HG03064 (cell line): ENCODE measurements at regions not wholly inside any gene's neighbourhood (a gene's known extent, or its start where the extent isn't known, plus 50 kb on each side); places are given as distances from the start of the nearest gene placed in this dataset.

ENCODE experiments used
- ATAC-seq: cut with Tn5 transposase; IDR thresholded peaks from one replicate; pipeline ENCODE4 v1.9.1; 2021; ENCODE audit warnings: low read depth; ENCODE audit not compliant: unreplicated experiment

DNA sequence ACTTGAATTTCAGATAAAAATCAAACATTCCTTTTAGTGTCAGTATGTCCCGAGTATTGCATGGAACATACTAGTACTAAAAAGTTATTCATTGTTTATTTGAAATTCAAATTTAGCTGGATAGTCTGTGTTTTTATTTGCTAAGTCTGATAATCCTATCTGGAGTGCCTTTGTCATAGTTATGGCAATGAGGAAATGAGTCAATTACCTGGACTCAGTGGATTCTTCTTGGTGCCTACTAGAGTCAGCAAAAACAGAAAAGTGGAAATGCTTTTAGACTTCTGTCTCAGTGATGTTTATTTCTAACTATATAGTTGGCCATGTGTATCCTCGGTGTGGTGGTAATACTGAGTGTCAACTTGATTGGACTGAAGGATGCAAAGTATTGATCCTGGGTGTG is 121.3 kb upstream of the EEF1E1 start:
- ATAC-seq: no peak

DNA sequence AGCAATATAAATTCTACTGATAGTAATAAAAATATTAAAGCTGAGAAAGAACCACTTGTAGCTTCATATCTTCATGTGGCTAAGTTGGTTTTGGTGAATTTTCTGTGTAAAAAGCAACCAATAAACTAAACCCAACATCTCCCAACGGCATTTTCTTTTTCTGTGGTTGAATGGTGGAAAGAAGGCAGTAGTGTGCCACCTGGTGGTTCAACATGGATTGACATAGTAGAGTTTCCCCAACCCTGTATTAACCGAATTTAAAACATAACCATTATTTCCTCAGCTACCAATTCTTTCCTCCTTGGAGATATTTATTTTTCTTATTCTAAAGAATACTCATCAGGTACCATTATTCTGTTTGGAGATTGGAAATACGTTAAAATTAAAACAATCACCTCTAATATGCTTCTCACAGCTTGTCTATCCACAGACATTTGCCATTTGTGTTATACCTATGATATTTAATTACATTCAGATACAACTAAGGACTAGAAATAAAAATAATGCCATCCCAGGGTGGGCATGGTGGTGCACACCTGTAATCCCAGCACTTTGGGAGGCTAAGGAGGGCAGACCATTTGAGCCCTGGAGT is 117.1 kb upstream of the EEF1E1 start:
- ATAC-seq: peak; percentile 70

DNA sequence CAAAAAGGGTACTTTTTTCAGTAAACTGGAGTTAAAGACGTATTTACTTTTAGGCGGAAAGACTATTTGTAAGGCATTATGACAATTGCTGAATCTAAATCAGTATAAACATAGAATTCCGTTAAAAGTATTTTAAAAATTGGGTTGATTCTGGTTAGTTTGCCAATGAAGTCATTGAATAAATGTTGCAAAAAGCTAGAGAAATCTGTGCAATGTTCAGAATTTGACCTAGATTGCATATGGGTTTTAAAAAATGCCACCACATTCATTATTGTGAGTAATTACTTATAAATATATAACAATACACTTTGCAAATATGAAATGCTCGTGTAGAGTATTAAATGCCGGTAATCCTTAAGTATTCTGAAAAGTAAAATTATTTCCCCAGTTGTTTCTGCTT is 116.5 kb upstream of the EEF1E1 start:
- no peak for ATAC-seq

DNA sequence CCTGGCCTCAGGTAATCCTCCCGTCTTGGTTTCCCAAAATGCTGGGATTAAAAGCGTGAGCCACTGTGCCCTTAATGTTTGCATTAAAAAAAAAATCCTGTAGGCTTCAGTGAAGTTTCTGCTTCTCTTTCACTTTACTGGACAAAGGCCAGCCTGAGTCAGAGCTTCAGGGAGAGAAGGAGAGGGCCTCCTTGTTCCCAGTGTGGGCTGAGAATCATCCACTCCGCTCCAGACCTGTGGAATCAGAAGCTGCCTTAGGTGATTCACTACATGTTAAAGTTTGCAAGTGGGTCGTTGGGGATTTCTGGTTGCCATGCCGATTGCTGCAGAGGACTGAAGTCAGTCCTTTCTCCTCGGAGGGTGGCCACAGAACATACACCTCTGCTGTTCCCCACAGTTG is 113.3 kb upstream of the EEF1E1 start:
- ATAC-seq: no peak

DNA sequence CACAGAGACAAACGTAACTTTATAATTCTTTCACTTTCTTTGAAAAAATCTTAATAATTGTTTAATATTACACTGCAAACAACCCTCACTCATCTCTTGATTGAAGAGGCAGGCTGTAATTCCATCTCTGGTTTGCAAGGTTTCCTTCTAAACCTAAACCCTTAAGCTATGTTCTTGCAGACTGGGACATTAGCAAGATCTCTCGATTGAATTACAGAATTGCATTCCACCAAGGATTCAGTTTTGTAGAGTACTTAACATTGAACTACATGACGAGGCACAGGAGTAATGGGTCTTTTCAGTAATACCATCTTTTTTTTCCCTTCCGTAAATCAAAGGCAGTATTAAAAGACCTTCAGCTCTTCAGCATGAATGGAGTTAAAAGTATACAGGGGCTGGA is 111.6 kb upstream of the EEF1E1 start:
- ATAC-seq: no peak

DNA sequence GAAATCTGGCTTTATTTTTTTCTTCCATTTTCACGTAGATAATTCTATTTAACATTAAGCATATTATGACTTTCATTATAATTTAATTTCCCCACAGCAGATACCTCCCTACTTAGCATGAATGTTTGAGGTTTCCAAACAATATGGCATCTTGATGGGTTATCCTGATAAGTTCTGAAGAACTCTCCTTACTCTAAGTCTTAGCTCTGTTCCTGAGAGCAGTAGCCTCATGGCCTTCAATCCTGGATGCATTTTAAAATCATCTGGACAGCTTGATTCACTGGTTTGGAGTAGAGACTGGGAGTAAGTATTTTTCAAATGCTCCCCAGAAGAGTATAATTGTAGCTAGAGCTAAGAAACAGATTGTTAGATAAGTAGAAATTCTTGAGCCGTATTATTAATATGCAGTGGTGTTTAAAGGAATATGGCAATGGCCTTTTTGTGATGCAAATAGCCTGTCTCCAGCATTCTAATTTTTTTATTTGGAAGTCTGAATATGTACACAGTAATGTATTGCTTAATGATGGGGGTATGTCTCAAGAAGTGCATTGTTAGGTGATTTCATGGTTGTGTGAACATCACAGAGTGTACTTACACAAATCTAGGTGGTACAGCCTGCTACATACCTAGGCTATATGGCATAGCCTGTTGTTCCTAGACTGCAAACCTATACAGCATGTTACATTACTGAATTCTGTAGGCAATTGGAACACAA is 110.5 kb upstream of the EEF1E1 start:
- no peak for ATAC-seq

DNA sequence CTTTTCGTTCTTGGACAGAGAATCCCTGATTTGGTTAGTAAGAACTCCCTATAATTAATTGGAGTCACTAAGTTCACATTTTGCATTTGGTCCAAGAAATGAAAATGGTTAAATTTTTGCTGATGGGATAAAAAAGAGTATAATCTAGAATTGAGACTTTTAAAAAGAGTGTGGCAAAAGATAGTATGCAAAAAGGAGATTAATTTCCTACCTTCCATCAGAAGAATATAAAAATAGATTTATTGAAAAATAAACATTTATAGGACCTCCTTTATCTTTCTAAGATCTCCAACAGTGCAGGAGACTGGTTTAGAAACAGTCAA is 105.5 kb upstream of the EEF1E1 start:
- ATAC-seq: no peak

DNA sequence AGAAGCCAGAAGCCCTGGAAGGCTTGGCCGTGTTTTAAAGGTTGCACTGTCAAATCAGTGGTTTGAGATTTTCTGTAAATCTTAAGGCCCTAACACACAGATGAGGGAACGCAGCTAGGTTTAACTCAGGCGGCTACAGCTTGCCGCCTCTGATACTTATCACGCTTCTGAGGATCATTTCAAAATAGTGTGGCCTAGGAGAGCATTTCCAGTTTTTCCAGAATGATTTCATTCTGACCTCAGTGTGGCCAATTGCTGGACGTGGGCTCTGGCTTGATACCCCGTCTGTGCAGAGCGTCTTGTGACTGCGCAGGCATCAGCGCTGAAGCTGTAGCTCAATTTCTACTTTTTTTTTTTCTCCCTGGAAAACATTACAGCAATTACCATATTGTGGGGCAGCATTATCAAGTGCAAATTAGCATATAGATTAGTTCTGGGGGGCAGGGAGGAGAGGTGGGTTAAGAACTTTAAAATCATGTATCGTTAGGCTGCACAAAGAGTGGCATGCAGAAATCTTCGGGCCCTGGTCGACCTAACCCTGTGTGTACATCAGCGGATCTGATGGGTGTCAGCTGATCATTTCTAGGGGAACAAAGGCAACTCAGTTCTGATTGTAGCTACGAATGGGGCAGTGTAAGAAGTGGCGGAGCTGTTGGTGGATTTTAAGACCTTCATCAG is 105.0 kb upstream of the EEF1E1 start:
- ATAC-seq: no peak

DNA sequence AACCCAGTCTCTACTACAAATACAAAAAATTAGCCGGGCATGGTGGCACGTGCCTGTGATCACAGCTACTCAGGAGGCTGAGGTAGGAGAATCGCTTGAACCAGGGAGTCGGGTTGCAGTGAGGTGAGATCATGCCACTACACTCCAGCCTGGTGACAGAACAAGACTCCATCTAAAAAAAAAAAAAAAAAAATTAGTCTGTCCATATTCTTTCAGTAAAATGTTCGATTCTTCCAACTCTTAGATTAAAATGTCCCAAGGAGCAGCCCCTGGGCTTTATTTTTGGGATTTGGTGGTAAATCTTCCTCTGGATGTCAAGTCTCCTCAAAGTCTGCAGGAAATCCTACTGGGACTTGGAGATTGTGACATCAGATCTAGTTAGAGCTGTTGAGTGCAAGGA is 101.0 kb upstream of the EEF1E1 start:
- ATAC-seq: no peak

DNA sequence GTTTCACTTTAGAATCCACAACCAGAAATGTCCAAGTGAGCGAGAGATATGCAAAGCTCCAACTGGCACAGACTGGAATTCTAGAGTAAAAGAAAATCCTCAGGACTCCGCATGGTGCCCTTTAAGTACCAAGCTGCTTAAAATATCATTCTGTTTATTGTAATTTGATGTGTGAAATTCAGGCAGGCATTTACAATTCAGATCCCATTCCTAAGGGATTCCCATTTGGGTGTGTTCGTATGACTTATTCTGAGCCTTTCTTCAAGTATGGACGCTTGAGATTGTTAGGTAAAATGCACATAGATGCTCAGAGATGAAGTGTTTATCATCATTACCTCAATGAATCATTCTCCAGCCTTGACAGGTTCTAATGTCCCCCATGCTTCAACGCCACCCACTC is 99.3 kb upstream of the EEF1E1 start:
- ATAC-seq: no peak

DNA sequence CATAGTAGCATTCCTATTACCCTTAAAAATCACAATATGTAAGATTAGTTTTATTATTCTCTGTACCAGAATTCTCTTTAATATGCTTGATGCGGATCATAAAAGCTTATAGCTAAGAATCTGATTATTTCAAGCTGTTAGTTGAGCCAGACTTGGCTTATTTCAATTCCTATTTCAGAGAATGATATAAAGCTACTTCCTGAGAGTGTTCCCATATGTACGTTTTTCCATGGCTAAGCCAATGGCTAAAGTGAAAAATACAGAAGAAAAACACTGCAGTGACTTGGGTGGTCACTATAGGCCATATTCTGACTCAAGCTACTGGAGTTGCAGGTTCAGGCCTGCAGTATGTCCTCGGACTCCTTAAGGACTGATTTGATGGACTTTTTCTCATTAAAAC is 97.9 kb upstream of the EEF1E1 start:
- ATAC-seq: no peak

DNA sequence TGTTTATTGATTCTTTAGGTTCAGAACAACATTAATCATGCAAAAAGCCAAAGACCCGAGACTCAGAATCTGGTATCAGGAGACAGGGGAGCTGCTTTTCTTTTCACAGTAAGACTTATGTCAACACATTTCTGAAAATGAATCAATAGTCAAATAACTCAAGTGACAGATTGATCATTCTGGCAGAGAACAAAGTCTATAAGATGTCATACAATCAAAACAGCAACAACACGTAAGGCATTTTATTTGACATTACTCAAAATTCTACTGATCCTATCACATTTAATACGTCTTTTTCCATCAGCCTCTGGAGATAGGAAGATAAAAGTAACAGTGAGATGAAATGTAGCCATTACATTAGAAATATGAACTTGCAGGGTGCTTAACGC is 93.4 kb upstream of the EEF1E1 start:
- ATAC-seq: no peak

DNA sequence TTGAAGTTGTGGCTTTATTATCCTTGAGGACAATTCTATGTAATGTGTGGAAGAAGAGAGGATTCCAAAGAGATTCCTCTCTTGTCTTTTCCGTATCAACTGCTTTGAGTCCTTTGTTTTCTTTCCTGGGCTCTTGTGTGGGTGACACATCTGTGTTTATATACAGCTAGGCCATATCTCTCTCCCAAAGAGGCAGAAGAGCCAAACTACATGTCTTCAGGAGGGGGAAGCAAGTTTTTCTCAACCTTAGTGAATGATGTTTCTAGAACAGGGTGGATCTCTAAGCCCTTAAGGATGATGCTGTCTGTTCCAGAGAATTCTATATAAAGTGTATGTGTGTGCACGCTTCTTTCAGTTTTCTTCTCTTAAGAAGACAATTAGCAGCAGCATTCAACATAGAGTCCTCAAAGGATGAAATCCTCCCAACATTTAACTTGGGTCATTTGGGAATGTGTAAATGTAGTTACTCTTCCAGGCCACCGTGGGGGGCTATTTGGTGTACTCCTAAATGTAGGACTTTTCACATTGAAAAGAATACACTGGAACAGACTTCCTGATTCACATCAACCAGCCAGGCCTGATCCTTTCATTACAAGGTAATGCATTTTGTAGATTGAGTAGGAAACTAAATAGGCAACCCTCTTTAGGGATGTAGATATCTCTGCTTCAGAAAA is 92.8 kb upstream of the EEF1E1 start:
- no peak for ATAC-seq

DNA sequence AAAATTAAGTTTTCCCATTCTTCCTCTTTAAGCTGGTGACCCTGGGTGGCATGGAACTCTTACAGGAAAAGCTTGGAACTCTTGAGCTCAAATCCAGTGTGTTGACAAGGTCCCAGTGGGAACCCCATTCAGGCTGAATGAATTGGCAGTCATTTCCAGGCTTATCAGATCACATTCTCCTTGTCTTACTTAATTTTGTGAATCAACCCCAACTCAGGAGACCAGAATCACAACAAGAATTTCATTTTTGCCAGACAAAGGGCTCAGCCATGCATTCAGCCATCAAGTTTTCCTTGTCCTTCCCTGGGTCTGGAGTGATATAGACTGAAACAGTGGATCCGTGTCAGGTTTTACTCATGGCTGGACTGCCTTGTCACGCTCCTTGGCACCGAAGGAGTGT is 92.1 kb upstream of the EEF1E1 start:
- ATAC-seq: no peak

DNA sequence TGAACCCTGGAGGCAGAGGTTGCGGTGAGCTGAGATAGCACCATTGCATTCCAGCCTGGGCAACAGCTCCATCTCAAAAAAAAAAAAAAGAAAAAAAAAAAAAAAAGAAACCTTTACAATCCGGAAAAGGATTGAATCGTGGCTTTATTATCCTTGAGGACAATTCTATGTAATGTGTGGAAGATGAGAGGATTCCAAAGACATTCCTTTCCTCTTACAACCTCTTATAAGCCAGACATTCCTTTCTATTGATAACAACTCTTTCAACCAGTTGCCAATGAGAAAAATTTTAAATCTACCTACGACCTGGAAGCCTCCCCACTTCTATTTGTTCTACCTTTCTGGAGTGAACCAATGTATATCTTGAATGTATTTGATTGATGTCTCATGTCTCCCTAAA is 91.2 kb upstream of the EEF1E1 start:
- ATAC-seq: no peak

DNA sequence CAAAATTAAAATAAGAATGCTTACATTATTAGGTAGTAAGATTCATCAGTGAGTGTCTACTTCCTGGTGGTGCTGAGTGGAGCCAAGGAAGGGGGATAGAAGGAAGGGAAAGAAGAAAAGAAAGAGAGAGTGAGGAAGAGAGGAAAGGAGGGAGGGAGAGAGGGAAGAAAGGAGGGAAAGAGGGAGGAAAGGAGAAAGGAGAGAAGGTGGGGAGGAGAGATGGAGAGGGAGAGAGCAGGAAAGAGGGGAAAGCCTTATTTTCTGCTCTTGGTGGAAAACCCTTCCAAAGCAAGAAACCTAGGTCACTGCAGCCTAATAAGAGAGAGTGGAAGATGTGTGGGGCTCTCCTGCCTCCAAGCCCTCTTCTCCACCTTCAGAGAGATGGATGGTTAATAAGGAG is 90.2 kb upstream of the EEF1E1 start:
- ATAC-seq: no peak

DNA sequence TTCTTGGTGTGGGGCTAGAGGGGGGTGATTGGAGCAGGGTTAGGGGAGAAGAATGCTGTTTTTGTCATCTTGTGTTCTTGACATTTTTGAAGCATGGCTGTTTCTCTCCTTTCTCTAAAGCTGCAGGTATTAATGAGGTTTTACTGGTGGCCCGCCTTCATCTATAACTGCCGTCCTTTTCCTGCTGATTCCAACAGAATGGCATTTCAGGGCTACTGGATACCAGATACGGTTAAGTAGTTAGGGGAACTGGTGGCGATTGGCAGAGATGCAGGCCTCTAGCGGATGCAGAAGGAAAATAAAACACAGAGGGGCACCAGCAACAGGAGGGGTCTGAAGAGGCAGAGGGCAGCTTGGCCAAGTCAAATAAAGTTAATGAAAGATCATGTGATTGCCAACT is 89.7 kb upstream of the EEF1E1 start:
- no peak for ATAC-seq

DNA sequence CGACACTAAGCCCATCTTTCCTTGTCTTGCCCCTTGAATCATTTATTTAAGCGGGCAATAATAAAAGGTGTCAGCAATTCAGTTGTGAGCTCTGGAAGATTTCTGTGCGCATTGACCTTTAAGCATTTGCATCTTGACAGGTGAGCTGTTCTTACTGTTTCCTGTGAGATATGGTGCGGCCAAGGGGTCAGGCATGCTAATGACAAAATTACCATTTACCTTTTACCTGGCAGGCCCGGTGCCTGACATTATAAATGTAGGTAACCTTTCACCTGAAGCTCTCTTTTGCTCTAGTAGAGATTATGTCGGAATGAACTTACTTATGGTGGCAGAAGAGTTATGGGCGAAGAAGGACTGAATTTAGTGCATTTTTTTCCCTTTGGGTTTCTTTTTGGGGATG is 89.3 kb upstream of the EEF1E1 start:
- ATAC-seq: no peak

DNA sequence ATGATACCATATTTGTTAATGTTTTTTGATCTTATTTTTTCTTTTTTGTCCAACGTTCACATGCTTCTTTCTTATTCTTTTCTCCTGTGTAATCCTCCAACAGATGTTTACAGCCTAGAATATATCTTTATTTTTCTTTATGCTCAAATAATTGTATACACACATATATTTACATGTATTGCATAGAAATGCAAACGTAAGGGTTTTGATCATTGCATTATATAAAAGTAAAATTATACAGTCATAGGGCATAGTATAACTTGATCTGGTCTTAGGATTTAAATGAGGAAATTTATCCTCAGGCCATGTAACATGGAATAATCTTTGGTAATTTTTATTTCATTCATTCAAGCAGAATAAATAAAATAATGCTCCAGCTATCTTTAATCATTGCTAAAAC is 84.9 kb upstream of the EEF1E1 start:
- no peak for ATAC-seq

DNA sequence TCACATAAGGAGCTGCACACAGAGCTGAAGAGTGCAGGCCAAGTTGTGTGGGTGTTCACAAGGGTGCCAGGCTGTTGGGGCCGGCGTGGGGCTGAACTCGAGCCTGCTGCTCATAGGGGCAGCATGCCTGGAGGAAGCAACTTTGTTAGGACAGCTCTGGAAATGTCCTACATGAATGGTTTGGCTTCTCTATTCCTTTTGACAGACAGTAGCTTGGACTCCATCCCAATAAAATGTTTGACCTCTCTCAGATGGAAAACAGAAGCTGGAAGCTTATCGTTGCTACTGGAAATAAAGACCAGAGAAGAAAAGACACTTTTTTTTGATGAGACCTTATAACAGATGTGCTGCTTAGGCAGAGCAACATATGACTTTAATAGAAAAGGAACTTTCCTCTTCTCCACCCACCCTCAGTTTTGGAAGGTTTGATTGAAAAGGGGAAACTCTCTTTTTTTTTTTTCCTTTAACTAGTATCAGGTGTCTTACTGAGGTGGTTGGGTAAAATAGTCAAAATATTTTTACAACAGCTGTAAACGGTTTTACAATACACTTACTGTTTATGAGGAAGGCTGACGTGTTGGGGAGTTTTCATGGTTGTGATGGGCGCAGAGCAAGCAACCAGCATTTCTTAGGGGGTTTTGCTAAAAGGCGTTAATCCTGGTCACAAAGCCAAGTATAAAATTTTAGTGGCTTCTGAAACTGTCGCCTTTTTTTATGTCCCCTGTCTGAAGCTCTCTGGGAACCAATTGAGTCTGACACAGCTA is 80.7 kb upstream of the EEF1E1 start:
- no peak for ATAC-seq
